Brain microvascular endothelial cell (primary cell): ENCODE measurements at regions not wholly inside any gene's neighbourhood (a gene's known extent, or its start where the extent isn't known, plus 50 kb on each side); places are given as distances from the start of the nearest gene placed in this dataset.
A peak's percentile ranks its signal among the peaks of the same experiment; 100 is the strongest.
"Not testable (repeated sequence)": the region's sequence is repeated elsewhere in the genome, so short reads cannot be mapped to it uniquely, and the experiment has no call there.

Experiments used
- DNase-seq: peaks from one replicate; pipeline ENCODE4 v3.0.0-alpha.2; 2020
- H3K27ac ChIP-seq: fragments of 250-450 bp; sonication (Bioruptor Pico); 2 replicates; pipeline ENCODE4 v1.5.1; 2020; ENCODE audit warnings: mild to moderate bottlenecking, moderate library complexity
- H3K27me3 ChIP-seq: fragments of 250-450 bp; sonication (Bioruptor Pico); replicated peaks from 2 replicates; pipeline ENCODE4 v1.5.1; 2020; ENCODE audit warnings: mild to moderate bottlenecking
- H3K36me3 ChIP-seq: fragments of 250-450 bp; sonication (Bioruptor Pico); replicated peaks from 2 replicates; pipeline ENCODE4 v1.5.1; 2020; ENCODE audit warnings: mild to moderate bottlenecking
- H3K4me3 ChIP-seq: 2 replicates; pipeline ENCODE4 v1.5.1; 2011; ENCODE audit warnings: low read depth, mild to moderate bottlenecking, control low read depth, low read length, moderate library complexity
- in situ Hi-C: cut with HindIII; loops from 2 replicates; pipeline ENCODE4 v1.10.0; 2017; ENCODE audit warnings: low sequenced_read_pairs, low pct_ligation_motif_present
- TF ChIP-seq, protein P1 (sequence below): IDR thresholded peaks from 2 replicates; pipeline ENCODE4 v1.5.1; 2011; ENCODE audit warnings: low read depth, mild to moderate bottlenecking, moderate library complexity, low read length, control low read depth, inconsistent platforms; ENCODE audit errors: missing control alignments

DNA sequence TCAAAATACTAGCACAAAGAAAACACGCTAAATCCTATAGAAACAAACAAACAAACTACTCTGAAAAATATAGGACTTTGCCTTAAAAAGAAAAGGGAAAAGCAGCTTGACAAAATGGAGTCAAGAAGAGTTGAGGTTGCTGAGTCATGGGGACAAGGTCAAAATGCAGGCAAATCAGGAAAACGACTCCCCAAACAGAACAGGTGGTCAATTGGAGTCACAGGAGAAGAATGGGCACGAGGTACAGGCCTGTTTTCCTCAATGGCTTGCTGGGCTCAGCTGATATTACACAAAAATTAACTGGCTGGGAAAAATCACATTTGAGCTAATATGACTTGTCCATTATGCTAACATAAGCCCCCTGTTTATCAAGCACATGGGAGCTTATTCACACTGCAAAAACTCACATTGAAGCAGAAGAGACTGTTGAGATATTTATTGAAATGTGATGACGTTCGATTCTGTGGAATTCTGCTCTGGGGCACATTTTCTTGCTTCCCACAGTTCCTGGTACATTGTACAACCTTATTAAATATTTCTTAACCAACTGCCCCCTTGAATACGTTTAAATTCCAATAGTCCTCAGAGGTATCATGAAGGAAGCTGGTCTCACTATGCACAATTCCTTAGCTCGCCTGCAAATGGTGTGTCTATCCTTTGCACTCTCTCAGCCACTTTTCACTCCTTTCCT, 1622.1 kb downstream of the STIM2 start:
- in situ Hi-C loops = no loop called here
- TF ChIP-seq, protein P1, sequence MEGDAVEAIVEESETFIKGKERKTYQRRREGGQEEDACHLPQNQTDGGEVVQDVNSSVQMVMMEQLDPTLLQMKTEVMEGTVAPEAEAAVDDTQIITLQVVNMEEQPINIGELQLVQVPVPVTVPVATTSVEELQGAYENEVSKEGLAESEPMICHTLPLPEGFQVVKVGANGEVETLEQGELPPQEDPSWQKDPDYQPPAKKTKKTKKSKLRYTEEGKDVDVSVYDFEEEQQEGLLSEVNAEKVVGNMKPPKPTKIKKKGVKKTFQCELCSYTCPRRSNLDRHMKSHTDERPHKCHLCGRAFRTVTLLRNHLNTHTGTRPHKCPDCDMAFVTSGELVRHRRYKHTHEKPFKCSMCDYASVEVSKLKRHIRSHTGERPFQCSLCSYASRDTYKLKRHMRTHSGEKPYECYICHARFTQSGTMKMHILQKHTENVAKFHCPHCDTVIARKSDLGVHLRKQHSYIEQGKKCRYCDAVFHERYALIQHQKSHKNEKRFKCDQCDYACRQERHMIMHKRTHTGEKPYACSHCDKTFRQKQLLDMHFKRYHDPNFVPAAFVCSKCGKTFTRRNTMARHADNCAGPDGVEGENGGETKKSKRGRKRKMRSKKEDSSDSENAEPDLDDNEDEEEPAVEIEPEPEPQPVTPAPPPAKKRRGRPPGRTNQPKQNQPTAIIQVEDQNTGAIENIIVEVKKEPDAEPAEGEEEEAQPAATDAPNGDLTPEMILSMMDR = no peak
- no peak for DNase-seq
- H3K27me3 ChIP-seq = no peaks in the 10 kb centered on the region
- H3K36me3 ChIP-seq = no peaks in the 10 kb centered on the region
- no peak overlapping the region for H3K4me3 ChIP-seq
- H3K27ac ChIP-seq = no peak overlapping the region

DNA sequence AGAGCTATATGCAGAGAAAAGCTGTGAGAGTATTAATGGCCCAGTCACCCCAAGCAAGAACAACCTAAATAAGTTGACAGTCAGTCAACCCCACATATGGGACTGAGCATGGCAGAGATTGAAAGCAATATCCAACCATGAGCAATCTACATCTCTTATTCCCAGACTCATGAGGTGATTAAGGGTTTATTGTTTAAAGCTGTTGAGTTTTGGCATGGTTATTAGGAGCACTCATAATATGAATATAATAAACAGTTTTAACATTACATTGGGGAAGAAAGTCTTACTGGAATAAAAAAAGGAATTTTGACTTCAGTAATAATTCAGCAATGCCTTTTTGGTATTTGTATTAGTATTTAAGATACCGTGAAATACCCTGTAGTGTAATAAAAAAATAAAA, 1627.4 kb downstream of the STIM2 start:
- DNase-seq = no peak
- in situ Hi-C loops = no loop called here
- TF ChIP-seq, protein P1 = no peak

DNA sequence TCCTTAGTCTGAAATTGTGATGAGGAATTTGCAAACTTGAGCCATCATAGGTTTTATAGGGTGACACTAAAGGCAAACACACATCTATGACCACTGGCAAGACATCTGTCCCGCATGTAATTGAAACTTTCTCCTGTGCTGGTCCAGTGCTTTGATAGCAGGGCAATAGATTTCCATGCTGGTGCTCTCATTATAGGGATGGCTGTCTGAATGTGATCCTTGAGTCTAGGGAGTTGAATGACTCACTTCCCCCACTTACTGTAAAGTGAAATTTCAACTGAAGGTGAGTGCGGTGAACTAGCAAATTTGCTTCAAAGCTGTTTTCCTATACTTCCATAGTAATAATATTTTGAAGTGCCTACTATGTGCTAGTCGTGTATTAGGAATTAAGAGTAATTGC, 1630.0 kb downstream of the STIM2 start:
- Histone ChIP-seq H3K27ac (no peak overlapping the region), H3K36me3 (no peaks in the 10 kb centered on the region), H3K27me3 (no peaks in the 10 kb centered on the region), H3K4me3 (no peak overlapping the region)
- in situ Hi-C loops = no loop called here
- TF ChIP-seq, protein P1 = no peak
- DNase-seq = peak; percentile 1

More for the DNA sequence above, 1627.4 kb downstream of the STIM2 start:
- Histone ChIP-seq H3K27me3 (no peaks in the 10 kb centered on the region), H3K36me3 (no peaks in the 10 kb centered on the region), H3K27ac (no peak overlapping the region), H3K4me3 (no peak overlapping the region)

DNA sequence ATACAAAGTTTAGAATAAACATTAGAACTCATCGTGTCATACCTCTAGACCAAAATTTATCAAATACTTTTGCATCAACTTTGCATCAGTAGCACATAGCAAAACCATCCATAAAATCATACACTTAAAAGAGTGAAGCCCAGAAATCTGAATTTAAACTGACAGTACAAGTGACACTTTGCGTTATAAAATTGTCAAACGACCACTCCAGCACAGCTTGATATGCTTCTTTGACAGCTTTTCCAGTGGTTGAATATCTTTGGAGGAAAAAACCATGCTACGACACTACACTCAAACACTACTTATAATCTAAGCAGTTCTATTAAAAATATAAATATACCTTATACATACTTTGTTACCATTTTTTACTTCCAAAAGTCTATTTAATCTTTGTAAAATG, 1644.4 kb downstream of the STIM2 start:
- Histone ChIP-seq H3K27ac (no peak overlapping the region), H3K27me3 (no peaks in the 10 kb centered on the region), H3K36me3 (no peaks in the 10 kb centered on the region), H3K4me3 (no peak overlapping the region)
- in situ Hi-C loops = no loop called here
- DNase-seq = no peak
- TF ChIP-seq, protein P1 = no peak

DNA sequence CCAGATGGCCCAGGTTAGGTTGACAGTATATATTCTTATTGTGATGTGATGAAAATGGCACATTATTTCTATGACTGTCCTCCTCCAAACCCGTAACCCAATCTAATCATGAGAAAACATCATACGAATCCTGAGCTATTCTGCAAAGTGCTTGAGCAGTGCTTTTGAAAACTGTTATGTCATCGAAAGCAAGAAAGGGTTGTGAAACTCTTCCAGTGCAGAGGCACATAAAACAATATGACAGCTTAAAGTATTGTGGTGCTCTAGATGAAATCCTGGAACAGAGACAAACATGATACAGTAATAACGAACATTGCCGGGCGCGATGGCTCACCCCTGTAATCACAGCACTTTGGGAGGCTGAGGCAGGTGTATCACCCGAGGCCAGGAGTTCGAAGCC, 1648.0 kb downstream of the STIM2 start:
- Histone ChIP-seq H3K4me3 (no peak overlapping the region), H3K27me3 (no peaks in the 10 kb centered on the region), H3K36me3 (no peaks in the 10 kb centered on the region), H3K27ac (no peak overlapping the region)
- TF ChIP-seq, protein P1 = no peak
- in situ Hi-C loops = no loop called here
- DNase-seq = no peak

DNA sequence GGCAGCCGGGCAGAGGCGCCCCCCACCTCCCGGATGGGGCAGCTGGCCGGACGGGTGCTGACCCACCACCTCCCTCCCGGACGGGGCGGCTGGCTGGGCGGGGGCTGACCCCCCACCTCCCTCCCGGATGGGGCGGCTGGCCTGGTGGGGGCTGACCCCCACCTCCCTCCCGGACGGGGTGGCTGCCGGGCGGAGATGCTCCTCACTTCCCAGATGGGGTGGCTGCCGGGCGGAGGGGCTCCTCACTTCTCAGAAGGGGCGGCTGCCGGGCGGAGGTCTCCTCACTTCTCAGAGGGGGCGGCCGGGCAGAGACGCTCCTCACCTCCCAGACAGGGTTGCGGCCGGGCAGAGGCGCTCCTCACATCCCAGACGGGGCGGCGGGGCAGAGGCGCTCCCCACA, 1654.1 kb downstream of the STIM2 start:
- in situ Hi-C loops, H3K4me3 ChIP-seq, DNase-seq, H3K27me3 ChIP-seq, H3K27ac ChIP-seq, H3K36me3 ChIP-seq: not testable (repeated sequence)
